H9 (cell line): ENCODE measurements at regions not wholly inside any gene's neighbourhood (a gene's known extent, or its start where the extent isn't known, plus 50 kb on each side); places are given as distances from the start of the nearest gene placed in this dataset.

ENCODE experiments used
- DNase-seq: peaks from one replicate; pipeline ENCODE4 v3.0.0-alpha.2; 2017
- H2AFZ ChIP-seq: one replicate; pipeline ENCODE4 v1.6.1; 2013; ENCODE audit warnings: mild to moderate bottlenecking, low read length, control low read depth, moderate library complexity
- H2AK5ac ChIP-seq: 2 replicates; pipeline ENCODE4 v1.6.1; 2013; ENCODE audit warnings: low read length, control low read depth, mixed read lengths; ENCODE audit not compliant: insufficient read length
- H2BK120ac ChIP-seq: one replicate; pipeline ENCODE4 v1.6.1; 2013; ENCODE audit warnings: low read depth, mild to moderate bottlenecking, low read length, control low read depth, inconsistent platforms; ENCODE audit not compliant: poor library complexity, severe bottlenecking
- H2BK12ac ChIP-seq: 2 replicates; pipeline ENCODE4 v1.6.1; 2013; ENCODE audit warnings: low read length, control low read depth, mixed read lengths, low read depth; ENCODE audit not compliant: insufficient read length
- H2BK15ac ChIP-seq: 2 replicates; pipeline ENCODE4 v1.6.1; 2013; ENCODE audit warnings: low read depth, low read length, control low read depth
- H2BK20ac ChIP-seq: one replicate; pipeline ENCODE4 v1.6.1; 2013; ENCODE audit warnings: low read depth, mild to moderate bottlenecking, low read length, control low read depth, inconsistent platforms; ENCODE audit not compliant: poor library complexity, severe bottlenecking
- H2BK5ac ChIP-seq: 2 replicates; pipeline ENCODE4 v1.6.1; 2013; ENCODE audit warnings: low read length, control low read depth, mixed read lengths; ENCODE audit not compliant: insufficient read length
- H3K14ac ChIP-seq: 2 replicates; pipeline ENCODE4 v1.6.1; 2013; ENCODE audit warnings: low read length, control low read depth; ENCODE audit not compliant: insufficient read depth
- H3K18ac ChIP-seq: 2 replicates; pipeline ENCODE4 v1.6.1; 2013; ENCODE audit warnings: low read depth, mild to moderate bottlenecking, mixed read lengths, low read length, control low read depth; ENCODE audit not compliant: insufficient read length
- H3K23ac ChIP-seq: 2 replicates; pipeline ENCODE4 v1.6.1; 2013; ENCODE audit warnings: low read length, control low read depth, mixed read lengths, low read depth; ENCODE audit not compliant: insufficient read length
- H3K23me2 ChIP-seq: 2 replicates; pipeline ENCODE4 v1.6.1; 2013; ENCODE audit warnings: low read depth, mild to moderate bottlenecking, mixed read lengths, low read length, control low read depth; ENCODE audit not compliant: insufficient read length, poor library complexity, severe bottlenecking
- H3K27ac ChIP-seq: 2 replicates; pipeline ENCODE4 v1.5.1; 2013; ENCODE audit warnings: low read length, control low read depth, mixed read lengths, low read depth; ENCODE audit not compliant: insufficient read length
- H3K27me3 ChIP-seq: 2 replicates; pipeline ENCODE4 v1.6.1; 2013; ENCODE audit warnings: low read length, control low read depth, inconsistent platforms; ENCODE audit not compliant: insufficient read depth
- H3K4ac ChIP-seq: 2 replicates; pipeline ENCODE4 v1.6.1; 2013; ENCODE audit warnings: low read depth, mild to moderate bottlenecking, control low read depth, inconsistent platforms, low read length, moderate library complexity
- H3K4me1 ChIP-seq: 2 replicates; pipeline ENCODE4 v1.6.1; 2013; ENCODE audit warnings: low read length, control low read depth, inconsistent platforms; ENCODE audit not compliant: insufficient read depth
- H3K4me2 ChIP-seq: 2 replicates; pipeline ENCODE4 v1.6.1; 2013; ENCODE audit warnings: low read length, control low read depth, mixed read lengths; ENCODE audit not compliant: insufficient read length, insufficient read depth
- H3K56ac ChIP-seq: 2 replicates; pipeline ENCODE4 v1.6.1; 2013; ENCODE audit warnings: low read depth, mild to moderate bottlenecking, mixed read lengths, low read length, control low read depth; ENCODE audit not compliant: insufficient read length
- H3K79me1 ChIP-seq: 2 replicates; pipeline ENCODE4 v1.6.1; 2013; ENCODE audit warnings: low read depth, mild to moderate bottlenecking, moderate library complexity, low read length, control low read depth, inconsistent platforms; ENCODE audit not compliant: insufficient read depth, poor library complexity, severe bottlenecking
- H3K79me2 ChIP-seq: 2 replicates; pipeline ENCODE4 v1.6.1; 2013; ENCODE audit warnings: low read length, control low read depth, inconsistent platforms; ENCODE audit not compliant: insufficient read depth
- H3K9ac ChIP-seq: 2 replicates; pipeline ENCODE4 v1.6.1; 2013; ENCODE audit warnings: low read length, control low read depth, mixed read lengths; ENCODE audit not compliant: insufficient read length; ENCODE audit errors: extremely low read depth
- H3K9me3 ChIP-seq: one replicate; pipeline ENCODE4 v1.6.1; 2013; ENCODE audit warnings: low read depth, low read length, inconsistent platforms; ENCODE audit not compliant: control insufficient read depth
- H3T11ph ChIP-seq: one replicate; pipeline ENCODE4 v1.6.1; 2013; ENCODE audit warnings: mild to moderate bottlenecking, low read length, control low read depth, inconsistent platforms
- H4K20me1 ChIP-seq: one replicate; pipeline ENCODE4 v1.6.1; 2013; ENCODE audit not compliant: control insufficient read depth, insufficient read length, insufficient read depth
- H4K5ac ChIP-seq: 2 replicates; pipeline ENCODE4 v1.6.1; 2013; ENCODE audit warnings: low read depth, mild to moderate bottlenecking, mixed read lengths, low read length, control low read depth; ENCODE audit not compliant: insufficient read length
- H4K8ac ChIP-seq: replicated peaks from 2 replicates; pipeline ENCODE4 v1.6.1; 2013; ENCODE audit warnings: low read length, control low read depth, mixed read lengths, low read depth; ENCODE audit not compliant: insufficient read length
- H4K91ac ChIP-seq: 2 replicates; pipeline ENCODE4 v1.6.1; 2013; ENCODE audit warnings: low read depth, mild to moderate bottlenecking, moderate library complexity, mixed read lengths, low read length, control low read depth; ENCODE audit not compliant: insufficient read length
- H3K27ac Mint-ChIP-seq, 3 experiments: 2 replicates in 2 of 3; 3 replicates in 1 of 3; pipeline ENCODE4 v1.8.0; 2020 to 2021; ENCODE audit warnings: mixed read lengths in 3 of 3, mild to moderate bottlenecking in 1 of 3, moderate library complexity in 1 of 3
- H3K27me3 Mint-ChIP-seq: 2 replicates; pipeline ENCODE4 v1.8.0; 2021; ENCODE audit warnings: low read depth, mild to moderate bottlenecking, moderate library complexity, mixed read lengths
- H3K36me3 Mint-ChIP-seq, 3 experiments: 2 replicates in 2 of 3; 3 replicates in 1 of 3; pipeline ENCODE4 v1.8.0; 2020 to 2021; ENCODE audit warnings: low read depth in 3 of 3, mixed read lengths in 3 of 3; ENCODE audit not compliant: insufficient read depth in 1 of 3
- H3K4me1 Mint-ChIP-seq, 2 experiments: 2 replicates each; pipeline ENCODE4 v1.8.0; 2020; ENCODE audit warnings: mixed read lengths in 2 of 2
- H3K4me3 Mint-ChIP-seq, 2 experiments: 2 replicates in 1 of 2; 3 replicates in 1 of 2; pipeline ENCODE4 v1.8.0; 2020 to 2021; ENCODE audit warnings: mild to moderate bottlenecking in 2 of 2, mixed read lengths in 2 of 2, moderate library complexity in 1 of 2
- H3K9me3 Mint-ChIP-seq, 2 experiments: 2 replicates in 1 of 2; 3 replicates in 1 of 2; pipeline ENCODE4 v1.8.0; 2020; ENCODE audit warnings: mild to moderate bottlenecking in 2 of 2, mixed read lengths in 2 of 2, moderate library complexity in 1 of 2
- TF ChIP-seq, protein P1 (sequence below): fragments of 200-600 bp; sonication (generic); conservative IDR thresholded peaks from 3 replicates; pipeline ENCODE4 v1.8.0; 2021; ENCODE audit warnings: antibody characterized with exemption, mild to moderate bottlenecking

- no peak overlapping the region for H4K5ac ChIP-seq
- H3K23me2 ChIP-seq = no peaks in the 10 kb centered on the region
- no peaks in the 10 kb centered on the region for H3K79me2 ChIP-seq
- no peaks in the 10 kb centered on the region for H3K4me1 ChIP-seq
- no peak overlapping the region for H3K14ac ChIP-seq
- H2BK15ac ChIP-seq = no peak overlapping the region
- no peak overlapping the region for H3K4me2 ChIP-seq
- H3K27ac Mint-ChIP-seq = no peak overlapping the region
- no peaks in the 10 kb centered on the region for H3K27me3 ChIP-seq
- H3K9me3 ChIP-seq = no peaks in the 10 kb centered on the region
- no peak overlapping the region for H2BK5ac ChIP-seq
- H2AFZ ChIP-seq = no peak overlapping the region
- no peak overlapping the region for H3K4ac ChIP-seq
- DNase-seq = no peak
- no peak overlapping the region for H3K18ac ChIP-seq
- H2BK20ac ChIP-seq = no peak overlapping the region
- no peaks in the 10 kb centered on the region for H4K20me1 ChIP-seq
- no peak overlapping the region for H3K27ac ChIP-seq
- no peaks in the 10 kb centered on the region for H3K27me3 Mint-ChIP-seq
- no peak overlapping the region for H3K4me3 Mint-ChIP-seq
- no peak overlapping the region for H4K91ac ChIP-seq
- H4K8ac ChIP-seq = no peak overlapping the region
- no peak overlapping the region for H3K9ac ChIP-seq
- no peak overlapping the region for H3K23ac ChIP-seq
- no peak overlapping the region for H3T11ph ChIP-seq
- H3K9me3 Mint-ChIP-seq = peaks cover 7 to 9% of the 10 kb centered on the region in 2 experiments; a peak in 4 of 5 replicates
- no peak overlapping the region for H2BK120ac ChIP-seq
- TF ChIP-seq, protein P1, sequence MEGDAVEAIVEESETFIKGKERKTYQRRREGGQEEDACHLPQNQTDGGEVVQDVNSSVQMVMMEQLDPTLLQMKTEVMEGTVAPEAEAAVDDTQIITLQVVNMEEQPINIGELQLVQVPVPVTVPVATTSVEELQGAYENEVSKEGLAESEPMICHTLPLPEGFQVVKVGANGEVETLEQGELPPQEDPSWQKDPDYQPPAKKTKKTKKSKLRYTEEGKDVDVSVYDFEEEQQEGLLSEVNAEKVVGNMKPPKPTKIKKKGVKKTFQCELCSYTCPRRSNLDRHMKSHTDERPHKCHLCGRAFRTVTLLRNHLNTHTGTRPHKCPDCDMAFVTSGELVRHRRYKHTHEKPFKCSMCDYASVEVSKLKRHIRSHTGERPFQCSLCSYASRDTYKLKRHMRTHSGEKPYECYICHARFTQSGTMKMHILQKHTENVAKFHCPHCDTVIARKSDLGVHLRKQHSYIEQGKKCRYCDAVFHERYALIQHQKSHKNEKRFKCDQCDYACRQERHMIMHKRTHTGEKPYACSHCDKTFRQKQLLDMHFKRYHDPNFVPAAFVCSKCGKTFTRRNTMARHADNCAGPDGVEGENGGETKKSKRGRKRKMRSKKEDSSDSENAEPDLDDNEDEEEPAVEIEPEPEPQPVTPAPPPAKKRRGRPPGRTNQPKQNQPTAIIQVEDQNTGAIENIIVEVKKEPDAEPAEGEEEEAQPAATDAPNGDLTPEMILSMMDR = peak; percentile 35
- peaks cover 0 to 3% (median 3%) of the 10 kb centered on the region in 3 experiments; a peak in 2 of 7 replicates for H3K36me3 Mint-ChIP-seq
- no peak overlapping the region for H3K56ac ChIP-seq
- H2AK5ac ChIP-seq = no peak overlapping the region
- H3K79me1 ChIP-seq = no peaks in the 10 kb centered on the region
- no peaks in the 10 kb centered on the region for H3K4me1 Mint-ChIP-seq
- H2BK12ac ChIP-seq = no peak overlapping the region
Measured at GRCh38 chr4:66108898-66109297, 438.6 kb upstream of the EPHA5 start.
